Activated CD8-positive, alpha-beta memory T cell treated with anti-CD3 and anti-CD28 coated beads, Interleukin-2, amount 10 ng/mL, durations not matched to agents 7 days and 5 days (primary cell): ENCODE measurements at regions not wholly inside any gene's neighbourhood (a gene's known extent, or its start where the extent isn't known, plus 50 kb on each side); places are given as distances from the start of the nearest gene placed in this dataset.

Experiments used
- ATAC-seq: fragments of 150-1000 bp; cut with Tn5 transposase; one replicate; pipeline ENCODE4 v1.10.0; 2021; ENCODE audit warnings: moderate library complexity
- CTCF ChIA-PET: fragments of 350-600 bp; sonication (Branson Sonifier 250); formaldehyde crosslinking; loops from one replicate; lab custom pipeline; 2021; ENCODE audit warnings: antibody characterized with exemption; lab: Charles Lee
- DNase-seq: peaks from one replicate; pipeline ENCODE4 v3.0.0-alpha.2; 2020
- H3K27ac Mint-ChIP-seq: one replicate; pipeline ENCODE4 v1.8.0; 2021; ENCODE audit warnings: mild to moderate bottlenecking, mixed read lengths
- H3K27me3 Mint-ChIP-seq: one replicate; pipeline ENCODE4 v1.8.0; 2021; ENCODE audit warnings: mixed read lengths
- H3K36me3 Mint-ChIP-seq: one replicate; pipeline ENCODE4 v1.8.0; 2021; ENCODE audit warnings: mild to moderate bottlenecking, mixed read lengths
- H3K4me1 Mint-ChIP-seq: one replicate; pipeline ENCODE4 v1.8.0; 2021; ENCODE audit warnings: mixed read lengths
- H3K4me3 Mint-ChIP-seq: one replicate; pipeline ENCODE4 v1.8.0; 2021; ENCODE audit warnings: mild to moderate bottlenecking, moderate library complexity, mixed read lengths
- H3K9me3 Mint-ChIP-seq: one replicate; pipeline ENCODE4 v1.8.0; 2022; ENCODE audit warnings: low read depth, mixed read lengths

DNA sequence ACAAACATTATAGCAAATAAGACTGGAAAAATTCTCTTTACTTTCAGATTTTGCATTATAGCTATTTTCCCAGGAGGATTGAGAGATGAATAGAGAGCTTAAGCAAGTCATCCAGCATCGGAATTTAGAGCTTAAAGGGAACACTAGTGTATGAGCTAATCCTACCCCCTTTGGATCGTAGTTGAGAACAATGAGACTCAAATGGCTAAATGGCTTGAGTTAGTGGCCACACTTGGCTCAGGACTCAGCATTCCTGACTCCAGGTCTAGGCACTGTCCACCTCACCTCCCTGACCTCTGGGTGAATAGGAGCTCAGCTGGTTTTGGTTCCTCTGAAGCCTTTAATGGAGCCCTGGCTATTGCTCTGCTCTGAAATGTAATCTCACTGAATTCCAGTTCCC lies 97.5 kb upstream of the CXCR4 start:
- CTCF ChIA-PET, result interaction anchor here (0.9 kb wide), 1 partner anchor 66 kb away, joined by 3 read pairs; no protein-coding TSS in a partner anchor
- Mint-ChIP-seq H3K4me1 (peaks cover 19% of the 10 kb centered on the region), H3K27me3 (peaks cover 5% of the 10 kb centered on the region), H3K4me3 (no peak overlapping the region), H3K27ac (no peak overlapping the region), H3K9me3 (no peaks in the 10 kb centered on the region), H3K36me3 (peaks cover 4% of the 10 kb centered on the region)
- DNase-seq (no peak), ATAC-seq (no peak)

DNA sequence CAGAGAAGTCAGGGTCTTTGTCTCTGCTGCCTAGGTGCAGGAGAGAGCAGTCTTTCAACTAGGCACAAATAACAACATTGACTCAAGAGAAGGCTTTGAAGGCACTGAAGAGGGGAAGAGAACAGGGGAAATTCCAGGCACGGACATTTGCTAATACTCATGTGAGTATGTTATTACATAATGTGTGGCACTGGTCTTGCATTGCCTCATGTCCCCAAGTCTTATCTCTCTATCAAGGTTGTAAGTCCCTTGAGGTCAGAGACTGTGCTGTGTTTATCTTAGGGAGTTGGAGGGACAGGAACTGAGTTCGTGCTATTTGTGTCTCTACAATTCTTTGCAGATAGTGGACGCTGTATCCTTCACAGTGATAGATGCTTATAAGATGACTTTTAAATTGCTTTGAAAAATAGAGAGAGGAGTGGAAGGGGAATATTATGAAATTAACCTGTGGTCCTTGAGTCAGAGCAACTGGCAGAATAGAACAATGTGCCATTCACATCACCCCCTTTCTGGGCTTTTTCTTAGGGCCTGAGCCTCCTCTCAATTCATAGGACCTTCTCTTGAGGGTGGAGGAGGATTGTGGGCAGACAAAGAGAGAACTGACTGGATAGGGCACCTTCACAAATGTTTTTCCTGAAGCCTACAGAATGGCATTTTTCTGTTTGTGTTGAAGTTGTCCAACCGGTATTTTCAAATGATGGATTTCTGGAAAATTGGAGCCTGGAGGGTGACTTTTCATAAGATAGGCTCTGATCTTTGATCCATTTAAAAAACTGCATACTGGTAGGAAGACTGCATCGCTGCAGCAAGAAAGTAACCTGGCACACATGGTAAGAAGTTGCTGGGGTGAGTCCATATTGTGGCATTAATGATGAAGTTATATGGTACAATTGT lies 96.6 kb upstream of the CXCR4 start:
- Mint-ChIP-seq H3K9me3 (no peaks in the 10 kb centered on the region), H3K4me1 (peaks cover 19% of the 10 kb centered on the region), H3K27ac (no peak overlapping the region), H3K4me3 (no peak overlapping the region), H3K27me3 (peaks cover under 1% of the 10 kb centered on the region), H3K36me3 (peaks cover 8% of the 10 kb centered on the region)
- DNase-seq (no peak), ATAC-seq (no peak)
- CTCF ChIA-PET, result interaction anchor here (0.9 kb wide), 1 partner anchor 67 kb away, joined by 3 read pairs; no protein-coding TSS in a partner anchor

DNA sequence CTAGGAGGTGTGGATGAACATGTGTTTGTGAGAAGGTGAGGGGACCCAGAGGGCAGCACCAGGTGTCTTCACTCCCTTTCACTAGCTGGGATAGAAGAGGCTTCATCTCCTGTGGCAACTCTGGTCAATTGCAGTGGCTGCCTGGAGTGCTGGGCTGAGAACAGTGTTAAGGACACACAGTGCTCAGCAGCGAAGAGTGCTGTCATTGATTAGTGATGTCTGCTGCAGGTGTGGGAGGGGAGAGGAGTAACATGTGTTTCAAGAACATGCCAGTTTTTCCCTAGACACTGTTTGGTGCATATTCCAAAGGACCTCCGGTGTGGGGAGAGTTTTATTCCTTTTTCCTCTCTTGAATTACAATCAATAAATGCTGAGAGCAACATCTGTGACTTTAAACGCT lies 95.9 kb upstream of the CXCR4 start:
- Mint-ChIP-seq H3K36me3 (peaks cover 12% of the 10 kb centered on the region), H3K4me3 (no peak overlapping the region), H3K27me3 (no peaks in the 10 kb centered on the region), H3K9me3 (peaks cover 6% of the 10 kb centered on the region), H3K27ac (no peak overlapping the region), H3K4me1 (peaks cover 19% of the 10 kb centered on the region)
- DNase-seq (no peak), ATAC-seq (no peak)
- CTCF ChIA-PET, result interaction anchor here (1.4 kb wide), 1 partner anchor 77 kb away, joined by 3 read pairs; no protein-coding TSS in a partner anchor

DNA sequence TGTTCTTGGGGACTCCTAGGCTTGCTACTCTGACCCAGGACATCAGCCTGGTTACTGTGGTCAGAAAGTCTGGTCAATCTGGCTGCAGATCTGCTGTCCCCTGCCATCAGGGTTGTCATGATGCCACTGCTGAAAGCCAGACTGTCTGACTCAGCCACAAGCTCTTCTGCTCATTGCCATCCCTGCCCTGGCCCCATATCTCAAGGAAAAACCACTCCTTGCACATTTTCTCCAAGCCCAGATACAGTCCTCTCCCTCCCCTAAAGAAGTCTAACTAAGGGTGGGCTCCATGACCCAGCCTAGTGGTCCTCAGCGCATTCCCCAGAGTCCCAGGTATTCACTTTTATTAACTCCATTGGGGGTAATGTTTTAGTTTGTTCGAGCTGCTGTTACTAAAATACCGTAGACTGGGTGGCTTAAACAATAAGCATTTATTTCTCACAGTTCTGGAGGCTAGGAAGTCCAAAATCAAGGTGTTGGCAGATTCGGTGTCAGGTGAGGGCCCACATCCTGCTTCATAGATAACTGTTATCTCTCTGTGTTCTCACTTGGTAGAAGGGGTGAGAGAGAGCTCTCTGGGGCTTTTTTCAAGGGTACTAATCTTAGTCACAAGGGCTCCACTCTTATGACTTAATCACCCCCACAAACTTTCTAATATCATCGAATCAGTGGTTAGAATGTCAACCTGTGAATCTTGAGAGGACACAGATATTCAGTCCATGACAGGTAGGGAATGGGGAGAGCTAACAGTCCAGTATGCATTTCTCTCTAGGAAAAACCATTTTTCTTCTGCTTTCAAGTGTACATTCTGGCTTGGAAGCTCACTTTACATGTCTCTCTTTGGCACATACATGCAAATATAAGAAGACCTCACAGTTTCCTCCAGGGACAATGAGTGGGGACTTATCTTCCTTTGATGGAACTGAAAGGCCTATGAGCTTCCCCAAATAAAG lies 94.8 kb upstream of the CXCR4 start:
- Mint-ChIP-seq H3K27ac (no peak overlapping the region), H3K9me3 (peaks cover 6% of the 10 kb centered on the region), H3K4me1 (peaks cover 19% of the 10 kb centered on the region), H3K27me3 (no peaks in the 10 kb centered on the region), H3K36me3 (peaks cover 12% of the 10 kb centered on the region), H3K4me3 (no peak overlapping the region)
- peak; percentile 47 for DNase-seq
- peak; percentile 68 for ATAC-seq
- CTCF ChIA-PET, result interaction anchor here (1.2 to 1.4 kb wide), 3 partner anchors 26 to 76 kb away, joined by 3 to 4 read pairs (median 3); no protein-coding TSS in a partner anchor

DNA sequence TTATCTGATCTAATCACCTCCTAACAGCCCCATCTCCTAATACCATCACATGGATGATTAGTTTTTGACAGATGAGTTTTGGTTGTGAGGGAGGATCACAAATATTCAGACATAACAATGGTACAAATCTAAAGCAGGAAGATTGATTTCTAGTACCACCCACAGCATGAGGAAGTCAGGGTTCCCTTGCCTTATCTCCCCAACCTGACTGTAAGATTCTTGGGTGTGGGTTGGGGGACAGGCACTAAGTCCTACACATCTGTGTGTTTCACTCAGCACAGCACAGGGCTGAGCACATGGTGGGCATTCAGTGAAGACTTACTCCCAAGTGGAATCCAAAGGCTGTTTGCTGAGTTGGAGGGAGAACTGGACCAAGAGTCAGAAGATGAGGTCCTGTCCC lies 93.8 kb upstream of the CXCR4 start:
- Mint-ChIP-seq H3K4me1 (peaks cover 25% of the 10 kb centered on the region), H3K27ac (no peak overlapping the region), H3K36me3 (peaks cover 12% of the 10 kb centered on the region), H3K27me3 (no peaks in the 10 kb centered on the region), H3K9me3 (peaks cover 6% of the 10 kb centered on the region), H3K4me3 (no peak overlapping the region)
- DNase-seq, result no peak
- ATAC-seq, result no peak
- CTCF ChIA-PET, result no interaction called here

DNA sequence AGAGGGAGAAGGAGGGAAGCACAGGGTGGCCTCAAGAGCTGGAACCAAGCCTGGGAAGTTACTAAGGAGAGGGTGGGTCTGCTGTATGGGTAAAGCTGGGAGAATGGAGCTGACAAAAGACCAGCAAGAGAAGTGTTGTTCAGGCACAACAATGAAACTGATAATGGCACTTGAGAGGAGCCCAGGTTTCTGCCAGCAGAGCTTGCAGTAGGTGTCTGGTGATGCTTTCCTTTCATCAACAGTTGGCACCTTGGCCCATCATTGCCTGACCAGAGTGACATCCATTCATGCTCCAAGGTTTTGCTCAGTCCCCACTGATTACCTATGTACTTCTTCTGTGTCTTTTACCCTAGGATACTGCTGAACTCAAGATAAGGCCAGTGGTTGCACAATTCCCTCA lies 92.9 kb upstream of the CXCR4 start:
- peaks cover 6% of the 10 kb centered on the region for H3K9me3 Mint-ChIP-seq
- H3K36me3 Mint-ChIP-seq, result peaks cover 12% of the 10 kb centered on the region
- CTCF ChIA-PET, result no interaction called here
- H3K27ac Mint-ChIP-seq, result no peak overlapping the region
- DNase-seq, result no peak
- H3K4me3 Mint-ChIP-seq, result no peak overlapping the region
- H3K27me3 Mint-ChIP-seq, result no peaks in the 10 kb centered on the region
- H3K4me1 Mint-ChIP-seq, result peaks cover 25% of the 10 kb centered on the region
- ATAC-seq, result no peak

DNA sequence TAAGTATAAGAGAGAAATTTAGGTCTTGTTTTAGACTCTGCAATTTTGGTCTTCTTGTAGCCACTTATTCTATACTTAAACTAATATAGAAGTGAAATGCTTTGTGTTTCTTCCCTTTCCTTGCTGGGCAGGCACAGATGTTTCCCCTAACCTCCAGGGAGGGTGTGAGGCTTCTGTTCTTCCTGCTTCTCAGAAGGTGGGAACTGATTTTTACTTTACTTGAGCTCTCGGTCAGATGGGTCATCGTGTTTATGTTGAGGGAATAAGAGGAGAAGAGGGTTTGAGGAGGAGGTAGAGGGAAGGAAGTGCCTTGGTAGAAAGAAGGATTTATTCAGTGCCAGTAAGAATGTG lies 92.5 kb upstream of the CXCR4 start:
- H3K27ac Mint-ChIP-seq, result no peak overlapping the region
- no peak overlapping the region for H3K4me3 Mint-ChIP-seq
- DNase-seq (no peak), ATAC-seq (no peak)
- no peaks in the 10 kb centered on the region for H3K27me3 Mint-ChIP-seq
- peaks cover 6% of the 10 kb centered on the region for H3K9me3 Mint-ChIP-seq
- peaks cover 12% of the 10 kb centered on the region for H3K36me3 Mint-ChIP-seq
- CTCF ChIA-PET, result no interaction called here
- H3K4me1 Mint-ChIP-seq, result peaks cover 25% of the 10 kb centered on the region

DNA sequence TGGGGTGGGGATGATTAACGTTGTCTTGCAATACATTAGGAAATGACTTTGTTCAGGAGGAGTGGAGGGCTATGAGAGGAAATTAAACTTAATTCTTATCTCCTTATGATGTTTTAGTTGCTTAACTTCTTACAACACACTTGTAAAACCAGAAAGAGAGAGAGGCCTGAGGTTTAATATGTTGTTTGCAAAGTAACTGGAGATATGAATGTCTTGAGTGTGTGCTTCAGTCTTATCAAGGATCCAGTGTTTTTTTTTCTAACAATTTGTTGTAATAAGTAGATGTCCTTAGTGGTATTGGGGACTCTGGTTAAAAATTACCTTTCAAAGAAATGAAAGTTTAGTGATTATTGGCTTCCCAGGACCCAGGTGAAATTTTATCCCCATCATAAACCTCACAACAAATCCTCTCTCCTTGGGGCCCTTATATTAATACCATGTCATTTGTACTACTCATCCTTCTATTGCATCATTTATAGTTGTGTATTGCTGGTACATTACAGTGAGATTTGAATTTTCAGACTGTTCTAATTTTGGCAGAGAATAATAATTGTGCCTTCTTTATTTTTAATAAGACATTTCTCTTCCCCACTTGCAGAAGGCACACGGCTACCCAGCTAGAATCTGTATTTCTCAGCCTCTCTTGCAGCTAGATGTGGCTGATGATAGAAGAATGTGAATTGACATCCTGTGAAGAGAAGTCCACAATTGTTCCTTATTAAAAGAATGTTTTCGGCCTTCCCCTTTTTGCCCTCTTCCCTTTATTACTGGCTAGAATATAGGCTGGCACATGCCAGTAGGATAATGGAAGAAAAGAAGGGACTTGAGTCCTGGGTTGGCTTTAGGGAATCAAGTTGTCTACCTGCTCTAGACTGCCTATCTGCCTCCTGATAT lies 91.9 kb upstream of the CXCR4 start:
- H3K4me1 Mint-ChIP-seq, result peaks cover 25% of the 10 kb centered on the region
- ATAC-seq, result no peak
- CTCF ChIA-PET, result no interaction called here
- no peak for DNase-seq
- no peaks in the 10 kb centered on the region for H3K27me3 Mint-ChIP-seq
- H3K36me3 Mint-ChIP-seq, result peaks cover 11% of the 10 kb centered on the region
- H3K27ac Mint-ChIP-seq, result no peak overlapping the region
- H3K4me3 Mint-ChIP-seq, result no peak overlapping the region
- H3K9me3 Mint-ChIP-seq, result peaks cover 6% of the 10 kb centered on the region

DNA sequence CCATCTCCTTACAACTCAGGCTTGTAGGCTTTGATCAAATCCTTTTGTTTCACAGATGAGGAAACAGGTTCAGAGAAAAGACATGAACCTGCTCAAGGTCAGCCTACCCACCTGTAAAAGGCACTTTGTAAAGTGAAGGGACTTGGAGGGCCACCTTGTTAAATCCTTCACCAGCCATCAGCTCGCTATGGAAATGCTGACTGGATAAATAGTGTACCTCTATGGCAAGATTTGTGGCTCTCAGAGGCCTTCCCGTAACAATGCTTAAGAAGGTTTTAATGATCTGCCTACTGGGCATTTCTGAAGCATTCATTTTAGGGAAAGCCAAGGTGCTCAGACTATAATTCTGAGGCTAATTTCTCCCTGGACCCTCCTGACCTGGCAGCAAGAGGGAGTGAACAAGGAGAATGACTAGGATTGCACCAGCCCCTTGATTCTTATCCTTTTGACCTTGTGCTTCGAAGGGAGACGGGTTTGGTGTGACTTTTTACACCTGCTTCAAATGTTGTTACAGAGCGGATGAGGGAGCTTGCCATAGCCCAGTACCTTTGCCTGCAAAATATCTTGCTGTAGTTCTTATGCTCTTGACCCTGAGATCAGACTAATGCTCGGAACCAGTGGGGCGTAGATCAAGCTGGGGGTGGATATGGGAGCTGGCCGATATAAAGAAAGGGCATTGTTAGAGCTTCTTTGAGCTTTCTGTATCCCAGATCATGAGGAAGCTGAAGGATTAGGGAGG lies 90.9 kb upstream of the CXCR4 start:
- Mint-ChIP-seq H3K9me3 (peaks cover 6% of the 10 kb centered on the region), H3K27ac (no peak overlapping the region), H3K4me1 (peaks cover 25% of the 10 kb centered on the region), H3K4me3 (no peak overlapping the region), H3K27me3 (no peaks in the 10 kb centered on the region), H3K36me3 (peaks cover 11% of the 10 kb centered on the region)
- ATAC-seq, result no peak
- DNase-seq, result no peak
- CTCF ChIA-PET, result interaction anchor here (0.9 kb wide), 1 partner anchor 11 kb away, joined by 3 read pairs; no protein-coding TSS in a partner anchor

DNA sequence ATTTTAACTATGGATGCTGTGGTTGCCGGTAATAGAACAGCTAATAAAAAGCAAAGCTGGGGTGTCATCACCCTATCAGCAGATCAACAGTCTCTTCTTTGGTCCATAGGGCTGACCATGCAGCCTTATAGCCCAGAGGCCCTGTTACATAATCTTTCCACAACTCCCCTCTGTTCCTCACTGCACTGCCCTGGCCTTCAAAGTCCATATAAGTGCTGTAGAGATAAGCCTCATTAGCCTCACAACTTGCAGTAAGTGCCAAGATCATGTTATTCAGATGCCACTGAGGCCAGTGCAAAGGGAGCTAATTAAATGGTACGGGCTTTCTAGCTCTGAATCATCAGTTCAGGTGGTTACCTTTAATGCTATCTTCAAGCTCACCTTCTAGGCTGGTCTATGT lies 89.7 kb upstream of the CXCR4 start:
- CTCF ChIA-PET, result no interaction called here
- Mint-ChIP-seq H3K27ac (no peak overlapping the region), H3K4me3 (no peak overlapping the region), H3K36me3 (peaks cover 16% of the 10 kb centered on the region), H3K27me3 (no peaks in the 10 kb centered on the region), H3K9me3 (peaks cover 11% of the 10 kb centered on the region), H3K4me1 (peaks cover 15% of the 10 kb centered on the region)
- DNase-seq (no peak), ATAC-seq (no peak)

DNA sequence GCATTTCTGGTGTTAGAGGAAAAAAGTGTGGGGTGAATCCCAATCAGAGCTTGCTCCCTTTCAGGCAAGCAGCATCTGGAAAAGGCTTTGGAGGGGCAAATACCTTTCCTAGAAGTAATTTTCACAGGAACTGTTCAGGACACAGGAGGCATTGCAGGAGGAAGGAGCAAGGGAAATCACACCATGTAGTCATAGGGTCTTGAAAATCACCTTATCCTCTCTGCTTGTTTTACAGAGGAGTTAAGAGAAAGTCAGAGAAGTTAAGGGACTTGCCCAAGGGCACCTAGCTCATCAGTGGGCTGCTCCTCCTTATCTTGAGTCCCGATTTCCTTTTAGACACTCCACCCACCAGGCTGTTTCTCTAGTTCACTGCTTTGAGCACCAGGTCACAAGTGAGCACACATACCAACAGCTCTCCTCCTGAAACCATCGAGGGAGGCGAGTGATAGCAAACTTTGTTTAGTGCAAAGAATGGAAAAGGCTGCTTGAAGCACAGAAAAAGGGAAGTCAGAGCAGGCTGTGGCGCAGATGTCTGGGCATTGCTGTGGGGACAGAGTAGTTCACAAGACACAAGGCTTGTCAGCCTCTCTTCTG lies 89.2 kb upstream of the CXCR4 start:
- DNase-seq (no peak), ATAC-seq (no peak)
- H3K27ac Mint-ChIP-seq, result no peak overlapping the region
- no peak overlapping the region for H3K4me3 Mint-ChIP-seq
- H3K4me1 Mint-ChIP-seq, result peaks cover 10% of the 10 kb centered on the region
- peaks cover 14% of the 10 kb centered on the region for H3K9me3 Mint-ChIP-seq
- CTCF ChIA-PET, result interaction anchor here (0.8 kb wide), 1 partner anchor 177 kb away, joined by 4 read pairs; no protein-coding TSS in a partner anchor
- peaks cover 18% of the 10 kb centered on the region for H3K36me3 Mint-ChIP-seq
- no peaks in the 10 kb centered on the region for H3K27me3 Mint-ChIP-seq

DNA sequence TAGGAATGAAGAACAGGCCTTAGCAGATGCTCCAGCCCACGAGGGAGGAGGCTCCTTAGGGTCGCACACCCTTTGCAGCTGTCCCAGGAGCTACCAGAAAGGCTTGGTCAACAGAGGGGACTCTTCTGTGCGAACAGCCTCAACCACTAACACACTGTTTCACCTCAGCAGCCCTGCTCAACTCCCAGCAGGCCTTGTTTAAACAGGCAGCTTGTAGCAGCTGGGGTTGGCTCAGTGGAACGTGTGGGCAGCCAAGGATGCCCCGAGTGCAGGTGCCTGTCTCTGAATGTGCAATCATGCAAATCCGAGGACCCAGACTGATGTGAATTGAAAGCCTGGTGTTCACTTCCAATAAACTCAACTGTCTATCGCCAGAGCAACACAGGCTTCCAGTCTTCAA lies 88.7 kb upstream of the CXCR4 start:
- CTCF ChIA-PET, result interaction anchor here (0.8 kb wide), 1 partner anchor 178 kb away, joined by 4 read pairs; no protein-coding TSS in a partner anchor
- H3K27ac Mint-ChIP-seq, result no peak overlapping the region
- ATAC-seq (peak; percentile 16), DNase-seq (no peak)
- peaks cover 14% of the 10 kb centered on the region for H3K9me3 Mint-ChIP-seq
- H3K4me3 Mint-ChIP-seq, result no peak overlapping the region
- H3K4me1 Mint-ChIP-seq, result peaks cover 8% of the 10 kb centered on the region
- no peaks in the 10 kb centered on the region for H3K27me3 Mint-ChIP-seq
- peaks cover 18% of the 10 kb centered on the region for H3K36me3 Mint-ChIP-seq
